ENCODE measurements at regions not wholly inside any gene's neighbourhood (a gene's known extent, or its start where the extent isn't known, plus 50 kb on each side); places are given as distances from the start of the nearest gene placed in this dataset.

- no peak overlapping the region for H3K27ac Mint-ChIP-seq
- POLR2A ChIA-PET: no interaction called here
- TF ChIP-seq CBFB (CRISPR knock-in tag; IDR thresholded peaks at IDR 0.05; ENCODE audit: low read depth) (no peak), PRDM15 (CRISPR knock-in tag; IDR thresholded peaks at IDR 0.05) (no peak), OVOL2 (CRISPR knock-in tag; IDR thresholded peaks at IDR 0.05; ENCODE audit: borderline replicate concordance) (no peak), IRF2 (CRISPR knock-in tag; IDR thresholded peaks at IDR 0.05; ENCODE audit: borderline replicate concordance, low read depth) (no peak), TEAD4 (CRISPR knock-in tag; IDR thresholded peaks at IDR 0.05) (no peak), CDX4 (CRISPR knock-in tag; IDR thresholded peaks at IDR 0.05; ENCODE audit: borderline replicate concordance) (no peak), ZNF396 (CRISPR knock-in tag; IDR thresholded peaks at IDR 0.05; ENCODE audit: borderline replicate concordance) (no peak), FOXP4 (CRISPR knock-in tag; IDR thresholded peaks at IDR 0.05) (no peak), NFE2L1 (CRISPR knock-in tag; IDR thresholded peaks at IDR 0.05) (no peak), ZNF219 (CRISPR knock-in tag; IDR thresholded peaks at IDR 0.05; ENCODE audit: borderline replicate concordance) (no peak), ZNF317 (CRISPR knock-in tag; IDR thresholded peaks at IDR 0.05; ENCODE audit: borderline replicate concordance, low read depth) (no peak), ZBTB21 (CRISPR knock-in tag; IDR thresholded peaks at IDR 0.05; ENCODE audit: borderline replicate concordance) (no peak), MYBL2 (CRISPR knock-in tag; IDR thresholded peaks at IDR 0.05) (no peak), KAT7 (CRISPR knock-in tag; IDR thresholded peaks at IDR 0.05; ENCODE audit: borderline replicate concordance) (no peak), ATF1 (CRISPR knock-in tag; IDR thresholded peaks at IDR 0.05) (no peak), ATF2 (CRISPR knock-in tag; IDR thresholded peaks at IDR 0.05; ENCODE audit: borderline replicate concordance, low read depth) (no peak)
- TF ChIP-seq, protein P1, sequence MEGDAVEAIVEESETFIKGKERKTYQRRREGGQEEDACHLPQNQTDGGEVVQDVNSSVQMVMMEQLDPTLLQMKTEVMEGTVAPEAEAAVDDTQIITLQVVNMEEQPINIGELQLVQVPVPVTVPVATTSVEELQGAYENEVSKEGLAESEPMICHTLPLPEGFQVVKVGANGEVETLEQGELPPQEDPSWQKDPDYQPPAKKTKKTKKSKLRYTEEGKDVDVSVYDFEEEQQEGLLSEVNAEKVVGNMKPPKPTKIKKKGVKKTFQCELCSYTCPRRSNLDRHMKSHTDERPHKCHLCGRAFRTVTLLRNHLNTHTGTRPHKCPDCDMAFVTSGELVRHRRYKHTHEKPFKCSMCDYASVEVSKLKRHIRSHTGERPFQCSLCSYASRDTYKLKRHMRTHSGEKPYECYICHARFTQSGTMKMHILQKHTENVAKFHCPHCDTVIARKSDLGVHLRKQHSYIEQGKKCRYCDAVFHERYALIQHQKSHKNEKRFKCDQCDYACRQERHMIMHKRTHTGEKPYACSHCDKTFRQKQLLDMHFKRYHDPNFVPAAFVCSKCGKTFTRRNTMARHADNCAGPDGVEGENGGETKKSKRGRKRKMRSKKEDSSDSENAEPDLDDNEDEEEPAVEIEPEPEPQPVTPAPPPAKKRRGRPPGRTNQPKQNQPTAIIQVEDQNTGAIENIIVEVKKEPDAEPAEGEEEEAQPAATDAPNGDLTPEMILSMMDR (IDR thresholded peaks at IDR 0.05): no peak
- TF ChIP-seq, protein P2, sequence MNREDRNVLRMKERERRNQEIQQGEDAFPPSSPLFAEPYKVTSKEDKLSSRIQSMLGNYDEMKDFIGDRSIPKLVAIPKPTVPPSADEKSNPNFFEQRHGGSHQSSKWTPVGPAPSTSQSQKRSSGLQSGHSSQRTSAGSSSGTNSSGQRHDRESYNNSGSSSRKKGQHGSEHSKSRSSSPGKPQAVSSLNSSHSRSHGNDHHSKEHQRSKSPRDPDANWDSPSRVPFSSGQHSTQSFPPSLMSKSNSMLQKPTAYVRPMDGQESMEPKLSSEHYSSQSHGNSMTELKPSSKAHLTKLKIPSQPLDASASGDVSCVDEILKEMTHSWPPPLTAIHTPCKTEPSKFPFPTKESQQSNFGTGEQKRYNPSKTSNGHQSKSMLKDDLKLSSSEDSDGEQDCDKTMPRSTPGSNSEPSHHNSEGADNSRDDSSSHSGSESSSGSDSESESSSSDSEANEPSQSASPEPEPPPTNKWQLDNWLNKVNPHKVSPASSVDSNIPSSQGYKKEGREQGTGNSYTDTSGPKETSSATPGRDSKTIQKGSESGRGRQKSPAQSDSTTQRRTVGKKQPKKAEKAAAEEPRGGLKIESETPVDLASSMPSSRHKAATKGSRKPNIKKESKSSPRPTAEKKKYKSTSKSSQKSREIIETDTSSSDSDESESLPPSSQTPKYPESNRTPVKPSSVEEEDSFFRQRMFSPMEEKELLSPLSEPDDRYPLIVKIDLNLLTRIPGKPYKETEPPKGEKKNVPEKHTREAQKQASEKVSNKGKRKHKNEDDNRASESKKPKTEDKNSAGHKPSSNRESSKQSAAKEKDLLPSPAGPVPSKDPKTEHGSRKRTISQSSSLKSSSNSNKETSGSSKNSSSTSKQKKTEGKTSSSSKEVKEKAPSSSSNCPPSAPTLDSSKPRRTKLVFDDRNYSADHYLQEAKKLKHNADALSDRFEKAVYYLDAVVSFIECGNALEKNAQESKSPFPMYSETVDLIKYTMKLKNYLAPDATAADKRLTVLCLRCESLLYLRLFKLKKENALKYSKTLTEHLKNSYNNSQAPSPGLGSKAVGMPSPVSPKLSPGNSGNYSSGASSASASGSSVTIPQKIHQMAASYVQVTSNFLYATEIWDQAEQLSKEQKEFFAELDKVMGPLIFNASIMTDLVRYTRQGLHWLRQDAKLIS (CRISPR knock-in tag; IDR thresholded peaks at IDR 0.05; ENCODE audit: borderline replicate concordance): no peak
- CTCF ChIA-PET: no interaction called here
- ATAC-seq: no peak
- peaks cover 14% of the 10 kb centered on the region for H3K4me1 Mint-ChIP-seq
- H3K9me3 Mint-ChIP-seq: peaks cover 9% of the 10 kb centered on the region; the same call in 1 of the 2 replicates
- no peak overlapping the region for H3K4me3 Mint-ChIP-seq
- peaks cover 6% of the 10 kb centered on the region; the same call in 1 of the 2 replicates for H3K36me3 Mint-ChIP-seq
- no peak for DNase-seq (ENCODE audit: low spot score)
- no peaks in the 10 kb centered on the region for H3K27me3 Mint-ChIP-seq (ENCODE audit: low read depth)
Measured at GRCh38 chr5:167264348-167264747, 1027.1 kb upstream of the WWC1 start.
